22Rv1 (cell line): ENCODE measurements at regions not wholly inside any gene's neighbourhood (a gene's known extent, or its start where the extent isn't known, plus 50 kb on each side); places are given as distances from the start of the nearest gene placed in this dataset.

Experiments used
- H3K27ac ChIP-seq: fragments of 450-650 bp; 2 replicates; pipeline ENCODE4 v1.5.1; 2017
- ZFX ChIP-seq: fragments of 450-650 bp; IDR thresholded peaks from 2 replicates; pipeline ENCODE4 v1.6.1; 2017; ENCODE audit warnings: antibody characterized with exemption, borderline replicate concordance
- TF ChIP-seq, protein P1 (sequence below): fragments of 450-650 bp; IDR thresholded peaks from 2 replicates; pipeline ENCODE4 v1.5.1; 2017; ENCODE audit warnings: mild to moderate bottlenecking

DNA sequence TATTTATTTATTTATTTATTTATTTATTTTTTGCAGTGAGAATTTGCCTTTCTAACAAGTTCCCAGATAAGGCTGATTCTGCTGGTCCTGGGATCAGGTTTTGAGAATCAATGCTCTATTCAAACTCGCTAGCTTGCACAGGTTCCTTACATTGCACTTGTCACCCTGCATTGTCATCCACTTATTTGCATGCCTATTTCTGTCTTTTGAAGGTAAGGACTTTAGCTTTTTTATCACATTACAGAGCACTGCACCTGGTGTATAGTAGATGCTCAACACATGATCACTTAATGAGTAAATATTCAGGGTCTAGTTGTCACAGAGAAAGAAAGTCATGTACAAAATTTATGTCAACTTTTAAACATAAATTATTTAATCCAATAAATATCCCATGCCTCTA is 219.7 kb upstream of the BTG1 start:
- TF ChIP-seq, protein P1, sequence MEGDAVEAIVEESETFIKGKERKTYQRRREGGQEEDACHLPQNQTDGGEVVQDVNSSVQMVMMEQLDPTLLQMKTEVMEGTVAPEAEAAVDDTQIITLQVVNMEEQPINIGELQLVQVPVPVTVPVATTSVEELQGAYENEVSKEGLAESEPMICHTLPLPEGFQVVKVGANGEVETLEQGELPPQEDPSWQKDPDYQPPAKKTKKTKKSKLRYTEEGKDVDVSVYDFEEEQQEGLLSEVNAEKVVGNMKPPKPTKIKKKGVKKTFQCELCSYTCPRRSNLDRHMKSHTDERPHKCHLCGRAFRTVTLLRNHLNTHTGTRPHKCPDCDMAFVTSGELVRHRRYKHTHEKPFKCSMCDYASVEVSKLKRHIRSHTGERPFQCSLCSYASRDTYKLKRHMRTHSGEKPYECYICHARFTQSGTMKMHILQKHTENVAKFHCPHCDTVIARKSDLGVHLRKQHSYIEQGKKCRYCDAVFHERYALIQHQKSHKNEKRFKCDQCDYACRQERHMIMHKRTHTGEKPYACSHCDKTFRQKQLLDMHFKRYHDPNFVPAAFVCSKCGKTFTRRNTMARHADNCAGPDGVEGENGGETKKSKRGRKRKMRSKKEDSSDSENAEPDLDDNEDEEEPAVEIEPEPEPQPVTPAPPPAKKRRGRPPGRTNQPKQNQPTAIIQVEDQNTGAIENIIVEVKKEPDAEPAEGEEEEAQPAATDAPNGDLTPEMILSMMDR = no peak
- TF ChIP-seq ZFX = no peak
- no peak overlapping the region for H3K27ac ChIP-seq

DNA sequence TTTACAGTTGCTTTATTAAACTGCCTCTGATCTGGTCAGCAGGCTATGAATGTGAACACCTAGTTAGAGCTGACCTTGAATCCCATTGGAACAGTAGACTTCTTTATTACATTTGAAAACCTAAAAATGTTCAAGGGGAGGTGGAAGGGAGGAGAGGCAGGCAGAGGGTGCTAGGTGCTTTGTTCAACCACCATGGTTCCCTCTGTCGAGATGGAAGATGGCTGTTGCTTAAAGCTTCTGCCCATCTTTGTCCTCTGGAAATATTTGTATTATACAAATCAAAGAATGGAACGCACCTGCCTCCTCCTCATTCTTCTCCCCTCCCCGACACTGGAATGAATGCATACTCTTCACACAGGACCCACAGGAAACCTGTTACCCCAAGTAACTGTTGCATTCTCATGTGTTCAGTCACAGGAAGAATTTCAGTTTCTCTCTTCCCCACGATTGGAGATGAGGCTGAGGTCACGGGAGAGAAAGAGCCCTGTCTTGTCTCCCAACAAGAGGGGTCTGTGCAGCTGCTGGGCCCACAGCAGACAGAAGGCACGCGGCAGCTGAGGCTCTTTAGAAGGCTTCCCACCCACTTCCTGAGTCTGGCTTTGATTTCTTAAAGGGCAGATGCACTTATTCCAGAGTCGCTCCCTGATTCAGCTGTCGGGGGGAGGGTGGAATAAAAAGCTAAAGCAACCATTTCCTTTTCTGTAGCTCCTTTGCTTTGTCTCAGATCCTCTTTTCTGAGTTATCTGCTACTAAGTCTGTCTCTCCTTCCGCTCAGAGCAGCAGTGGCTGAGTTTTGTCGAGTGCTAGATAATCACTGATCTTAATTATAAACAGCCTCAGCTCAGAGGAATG is 217.9 kb upstream of the BTG1 start:
- no peak for TF ChIP-seq ZFX
- TF ChIP-seq, protein P1 = no peak
- no peak overlapping the region for H3K27ac ChIP-seq

DNA sequence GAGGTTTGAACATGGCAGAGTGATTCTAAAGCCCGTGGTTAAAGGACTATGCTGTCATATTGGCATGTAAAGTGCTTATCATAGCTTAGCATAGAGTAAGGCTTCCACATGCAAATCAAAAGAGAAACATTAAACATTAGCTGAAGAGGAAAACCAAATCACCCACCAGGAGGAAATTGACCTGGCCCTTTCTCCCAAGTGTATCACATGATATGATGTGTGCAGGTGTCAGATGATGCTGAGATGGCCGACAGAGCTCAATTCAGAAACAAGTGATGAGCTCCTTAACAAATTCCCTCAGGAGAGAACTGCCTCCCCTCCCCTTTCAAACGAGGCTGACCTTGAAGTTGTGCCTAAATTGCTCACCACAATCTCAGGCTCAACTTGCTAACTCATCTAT is 217.1 kb upstream of the BTG1 start:
- TF ChIP-seq, protein P1 = no peak
- no peak for TF ChIP-seq ZFX
- no peak overlapping the region for H3K27ac ChIP-seq

DNA sequence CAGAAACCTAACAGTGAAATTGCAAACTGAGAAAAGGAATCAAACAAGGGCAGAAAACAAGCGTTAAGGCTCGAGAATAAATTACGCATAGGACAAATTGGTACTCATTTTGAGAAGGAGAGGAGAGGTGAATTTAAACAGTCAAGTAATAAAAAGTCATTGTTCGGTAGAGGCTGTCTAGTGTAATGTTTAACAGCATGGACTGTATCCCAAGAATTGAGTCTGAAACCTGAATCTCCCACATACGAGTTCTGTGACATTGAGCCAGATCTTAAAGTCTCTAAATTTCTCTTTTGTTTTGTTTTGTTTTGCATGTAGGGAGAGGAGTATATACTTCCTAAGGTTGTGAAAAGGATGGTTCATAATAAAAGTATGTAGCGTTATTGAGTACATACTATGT is 216.5 kb upstream of the BTG1 start:
- TF ChIP-seq, protein P1 = no peak
- TF ChIP-seq ZFX = no peak
- H3K27ac ChIP-seq = no peak overlapping the region

DNA sequence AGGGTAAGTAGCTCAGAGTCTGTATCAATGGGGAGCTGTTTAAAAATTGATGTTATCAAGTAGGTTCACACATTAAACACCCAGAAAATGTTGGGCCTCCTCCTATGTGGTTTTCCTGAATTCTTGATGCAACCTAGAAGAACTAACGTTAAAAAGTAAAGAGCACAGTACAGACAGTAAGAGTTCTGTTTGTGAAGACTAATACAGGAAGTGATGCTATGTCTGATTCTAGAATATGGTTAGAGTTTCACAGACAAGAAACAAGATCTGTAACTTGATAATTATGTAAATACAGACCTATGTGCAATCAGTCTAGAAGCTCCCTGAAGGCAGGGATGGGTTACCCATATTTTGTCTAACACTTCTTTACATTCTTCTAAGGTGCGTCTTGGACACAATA is 214.9 kb upstream of the BTG1 start:
- H3K27ac ChIP-seq = no peak overlapping the region

DNA sequence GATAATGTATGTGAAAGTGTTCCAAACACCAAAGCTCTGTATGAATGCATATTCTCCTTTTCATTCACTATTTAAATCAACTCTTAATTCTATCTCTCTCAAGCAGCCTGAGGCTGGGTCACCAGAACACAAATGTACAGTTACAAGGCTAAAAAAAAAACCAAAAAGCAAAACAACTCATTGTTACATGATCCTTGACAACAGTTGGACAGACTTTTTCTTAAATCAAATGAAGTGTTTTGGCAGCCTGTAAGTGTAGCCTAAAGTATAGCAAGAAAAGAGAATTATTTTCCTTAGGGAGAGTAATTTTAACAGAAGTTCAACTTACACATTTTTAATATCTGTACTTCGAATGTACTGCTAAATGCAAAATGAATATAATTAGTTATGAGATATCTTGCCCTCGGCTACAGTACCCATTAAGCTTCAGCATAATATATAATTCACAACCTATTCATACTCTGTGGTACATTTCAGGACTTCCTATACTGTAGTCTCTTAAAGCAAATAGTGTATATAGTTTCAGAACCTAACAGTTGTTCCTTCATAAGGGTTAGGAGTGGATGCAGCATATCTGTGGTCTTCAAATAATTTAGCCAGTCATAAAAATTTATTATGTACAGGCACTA is 214.0 kb upstream of the BTG1 start:
- no peak overlapping the region for H3K27ac ChIP-seq

More for the DNA sequence above, 214.9 kb upstream of the BTG1 start:
- TF ChIP-seq, protein P1 = no peak
- no peak for TF ChIP-seq ZFX

More for the DNA sequence above, 214.0 kb upstream of the BTG1 start:
- TF ChIP-seq, protein P1 = no peak
- TF ChIP-seq ZFX = no peak
